Activated T-cell treated with anti-CD3 and anti-CD28 coated beads, Interleukin-2, amount 50 U/mL, for 72 hours (primary cell): ENCODE measurements at regions not wholly inside any gene's neighbourhood (a gene's known extent, or its start where the extent isn't known, plus 50 kb on each side); places are given as distances from the start of the nearest gene placed in this dataset.

Experiments
- ATAC-seq, 2 donors: fragments of 150-1000 bp; cut with Tn5 transposase; replicated peaks in 1 of 2; 2 replicates each; pipeline ENCODE4 v1.10.0; 2021; ENCODE audit warnings: moderate library complexity in 2 of 2, mild to moderate bottlenecking in 1 of 2
- DNase-seq, 2 donors: peaks; one replicate each; pipeline ENCODE4 v3.0.0; 2021 to 2022; ENCODE audit warnings: mixed read lengths in 1 of 2
- H3K27ac Mint-ChIP-seq: one replicate; pipeline ENCODE4 v1.8.0; 2022; ENCODE audit warnings: mild to moderate bottlenecking, moderate library complexity, mixed read lengths
- H3K27me3 Mint-ChIP-seq: one replicate; pipeline ENCODE4 v1.8.0; 2022; ENCODE audit warnings: low read depth, mixed read lengths
- H3K36me3 Mint-ChIP-seq, 2 donors: one replicate each; pipeline ENCODE4 v1.8.0; 2022; ENCODE audit warnings: mixed read lengths in 2 of 2, mild to moderate bottlenecking in 1 of 2; ENCODE audit not compliant: insufficient read depth in 2 of 2
- H3K4me1 Mint-ChIP-seq: one replicate; pipeline ENCODE4 v1.8.0; 2022; ENCODE audit warnings: low read depth, mixed read lengths
- H3K4me3 Mint-ChIP-seq, 2 donors: one replicate each; pipeline ENCODE4 v1.8.0; 2022; ENCODE audit warnings: mild to moderate bottlenecking in 2 of 2, mixed read lengths in 2 of 2, moderate library complexity in 2 of 2
- H3K9me3 Mint-ChIP-seq, 2 donors: one replicate each; pipeline ENCODE4 v1.8.0; 2022; ENCODE audit warnings: mixed read lengths in 2 of 2

DNA sequence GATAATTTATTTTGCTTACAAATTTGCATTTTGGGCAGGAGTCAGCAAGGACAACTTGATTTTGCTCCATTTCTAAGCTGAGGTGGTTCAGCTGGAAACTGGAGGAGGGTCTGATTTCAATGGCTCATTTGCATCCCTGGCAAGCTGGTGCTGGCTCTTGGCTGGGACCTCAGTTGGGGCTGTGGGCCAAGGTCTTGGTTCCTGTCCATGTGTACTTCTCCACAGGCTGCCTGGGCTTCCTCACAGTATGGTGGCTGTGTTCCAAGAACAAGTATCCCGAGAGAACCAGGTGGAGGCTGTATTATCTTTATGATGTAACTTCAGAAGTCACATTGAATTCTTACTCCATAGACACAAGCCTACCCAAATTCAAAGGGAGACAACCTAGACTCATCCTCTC lies 77.0 kb upstream of the STX18 start:
- no peaks in the 10 kb centered on the region for H3K4me1 Mint-ChIP-seq
- H3K36me3 Mint-ChIP-seq, result peaks cover 0 to 2% of the 10 kb centered on the region in 2 donors
- no peaks in the 10 kb centered on the region for H3K27me3 Mint-ChIP-seq
- ATAC-seq (no peak), DNase-seq (no peak)
- H3K27ac Mint-ChIP-seq, result no peak overlapping the region
- no peak overlapping the region for H3K4me3 Mint-ChIP-seq
- H3K9me3 Mint-ChIP-seq, result peaks cover 0 to 2% of the 10 kb centered on the region in 2 donors

DNA sequence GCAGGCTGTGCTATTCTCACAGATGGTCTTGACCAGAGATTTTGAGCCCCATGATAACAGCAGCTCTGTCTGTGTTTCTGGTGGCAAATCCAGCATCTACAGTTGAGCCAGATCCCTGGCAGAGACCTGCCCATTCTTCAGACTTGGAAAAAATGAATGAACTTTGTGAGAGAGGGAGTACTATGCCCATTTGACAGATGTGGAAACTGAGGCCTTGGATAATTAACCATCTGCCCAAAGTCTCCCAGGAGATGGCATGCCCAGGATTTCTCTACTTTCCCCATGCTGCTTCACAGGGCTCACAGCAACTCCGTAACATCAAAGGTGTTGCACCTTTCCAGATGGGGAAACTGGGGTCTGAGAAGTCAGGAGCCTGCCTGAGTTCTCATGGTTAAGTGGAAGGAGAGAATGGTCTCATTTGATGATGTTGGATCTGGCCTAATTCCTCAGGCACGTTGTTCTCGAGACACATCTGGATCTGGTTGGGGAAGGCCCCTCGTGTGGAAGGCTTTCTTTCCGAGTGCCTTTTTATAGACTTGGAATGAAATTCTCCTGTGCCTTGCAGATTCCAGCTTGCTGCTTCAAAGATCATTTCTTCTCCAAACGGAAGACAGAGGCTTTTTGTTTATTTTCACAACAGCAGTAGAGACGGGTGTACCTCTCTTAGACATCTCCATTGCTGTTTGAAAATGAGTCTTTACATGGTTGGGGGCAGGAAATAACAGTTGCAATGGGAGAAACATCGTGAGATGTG lies 73.3 kb upstream of the STX18 start:
- H3K4me3 Mint-ChIP-seq, result no peak overlapping the region
- no peaks in the 10 kb centered on the region for H3K27me3 Mint-ChIP-seq
- H3K27ac Mint-ChIP-seq, result no peak overlapping the region
- H3K36me3 Mint-ChIP-seq, result peaks cover 0 to 2% of the 10 kb centered on the region in 2 donors
- peaks cover 0 to 2% of the 10 kb centered on the region in 2 donors for H3K9me3 Mint-ChIP-seq
- no peak for ATAC-seq
- H3K4me1 Mint-ChIP-seq, result no peaks in the 10 kb centered on the region
- DNase-seq, result no peak

DNA sequence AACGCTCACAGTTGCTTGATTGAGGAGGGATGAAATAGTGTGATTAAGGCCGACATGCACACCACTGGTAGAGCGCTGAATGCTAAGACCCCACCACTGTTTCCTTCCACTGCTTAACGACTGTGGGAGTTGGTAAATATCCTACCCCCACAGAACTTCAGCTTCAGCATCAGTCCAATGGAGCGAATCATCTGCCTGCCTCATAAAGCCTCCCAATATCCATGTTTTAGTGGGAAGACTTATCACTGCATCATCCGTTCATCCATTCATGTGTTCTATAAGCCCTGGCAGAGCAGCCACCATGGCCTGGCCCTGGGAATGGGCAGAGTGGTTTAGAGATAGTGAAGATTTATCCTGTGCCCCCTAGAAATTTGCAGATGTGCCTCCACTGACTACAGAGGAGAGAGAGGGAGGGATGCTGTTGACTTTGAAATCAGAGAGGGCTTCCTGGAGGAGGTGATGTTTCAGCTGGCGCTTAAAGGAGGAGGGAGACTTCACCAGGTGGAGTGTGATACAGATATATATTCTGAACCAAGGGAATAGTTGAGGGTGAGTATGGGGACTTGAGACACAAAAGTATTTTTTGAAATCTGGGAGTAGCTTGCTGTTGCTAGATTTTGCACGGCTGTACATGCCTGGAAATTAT lies 71.9 kb upstream of the STX18 start:
- Mint-ChIP-seq H3K4me3 (no peak overlapping the region), H3K27ac (no peak overlapping the region), H3K4me1 (no peaks in the 10 kb centered on the region), H3K36me3 (no peaks in the 10 kb centered on the region), H3K9me3 (peaks cover 0 to 2% of the 10 kb centered on the region in 2 donors), H3K27me3 (no peaks in the 10 kb centered on the region)
- DNase-seq (no peak), ATAC-seq (no peak)

DNA sequence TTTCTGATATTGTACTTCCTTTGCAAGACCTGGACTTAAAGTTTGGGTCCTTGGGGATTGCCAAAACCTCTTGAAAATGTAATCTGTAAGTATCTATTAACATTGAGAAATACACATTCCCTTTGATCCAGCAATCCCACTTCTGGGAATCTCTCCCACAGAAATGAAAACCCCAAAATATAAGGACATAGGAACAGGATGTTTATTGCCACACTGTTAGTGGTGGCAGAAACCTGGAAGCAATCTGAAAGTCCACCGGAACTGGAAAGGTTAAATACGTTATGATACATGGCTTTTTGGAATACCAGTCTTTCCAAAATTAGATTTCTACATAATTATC lies 71.2 kb upstream of the STX18 start:
- no peak overlapping the region for H3K4me3 Mint-ChIP-seq
- no peaks in the 10 kb centered on the region for H3K36me3 Mint-ChIP-seq
- no peak overlapping the region for H3K27ac Mint-ChIP-seq
- DNase-seq (no peak), ATAC-seq (no peak)
- H3K4me1 Mint-ChIP-seq, result no peaks in the 10 kb centered on the region
- H3K9me3 Mint-ChIP-seq, result peaks cover 0 to 2% of the 10 kb centered on the region in 2 donors
- no peaks in the 10 kb centered on the region for H3K27me3 Mint-ChIP-seq

DNA sequence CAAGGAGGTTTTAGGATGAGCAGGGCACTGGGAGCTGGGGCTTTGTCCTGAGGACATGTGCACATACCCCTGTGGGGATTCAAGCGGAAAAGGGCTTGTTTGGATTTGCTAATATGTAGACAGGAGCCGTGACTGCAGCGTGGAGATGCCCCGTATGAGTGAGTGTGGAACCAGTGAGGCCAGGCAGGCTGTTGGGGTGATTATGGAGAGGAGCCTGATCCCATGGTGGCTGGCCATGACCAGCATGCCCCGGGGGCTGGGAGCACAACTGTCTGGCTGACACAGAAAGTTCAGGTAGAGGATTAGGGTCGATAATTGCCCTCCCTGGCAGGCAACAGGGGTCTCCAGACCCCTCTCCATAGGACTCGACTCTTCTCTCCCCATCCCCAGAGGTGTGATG lies 68.8 kb upstream of the STX18 start:
- Mint-ChIP-seq H3K4me3 (no peak overlapping the region), H3K27ac (no peak overlapping the region), H3K27me3 (no peaks in the 10 kb centered on the region), H3K4me1 (no peaks in the 10 kb centered on the region), H3K36me3 (no peaks in the 10 kb centered on the region), H3K9me3 (no peaks in the 10 kb centered on the region)
- DNase-seq, result no peak
- ATAC-seq, result no peak

DNA sequence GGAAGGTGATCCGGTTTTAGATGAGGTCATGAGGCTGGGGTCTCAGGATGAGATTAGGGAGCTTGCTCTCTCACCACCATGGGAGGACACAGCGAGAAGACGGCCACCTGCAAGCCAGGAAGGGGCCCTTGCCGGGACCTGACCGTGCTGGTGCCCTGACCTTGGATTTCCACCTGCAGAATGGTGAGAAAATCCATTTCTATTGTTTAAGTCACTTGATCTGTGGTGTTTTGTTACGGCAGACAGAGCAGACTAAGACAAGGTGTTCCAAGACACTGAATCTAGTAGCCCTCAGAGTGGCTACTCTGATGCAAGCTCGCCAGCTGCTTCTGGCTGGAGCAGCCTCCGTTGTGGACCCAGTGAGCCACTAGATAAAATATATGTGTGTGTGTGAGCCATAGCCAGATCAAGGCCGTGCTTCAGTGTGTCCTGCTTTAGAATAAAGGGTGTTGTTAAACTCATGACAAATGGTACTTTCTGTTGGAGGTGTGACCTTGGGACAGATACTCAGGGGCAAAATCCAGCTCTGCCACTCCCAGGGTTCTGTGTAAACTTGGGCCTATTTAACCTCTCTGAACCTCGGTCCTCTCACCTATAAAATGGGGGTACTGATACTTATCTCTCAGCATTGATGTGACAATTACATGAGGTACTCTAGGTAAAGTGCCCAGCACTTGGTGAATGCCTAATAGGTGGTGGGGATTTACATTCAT lies 67.9 kb upstream of the STX18 start:
- H3K9me3 Mint-ChIP-seq, result no peaks in the 10 kb centered on the region
- H3K4me1 Mint-ChIP-seq, result no peaks in the 10 kb centered on the region
- H3K27me3 Mint-ChIP-seq, result no peaks in the 10 kb centered on the region
- ATAC-seq (no peak), DNase-seq (no peak)
- H3K27ac Mint-ChIP-seq, result no peak overlapping the region
- no peaks in the 10 kb centered on the region for H3K36me3 Mint-ChIP-seq
- no peak overlapping the region for H3K4me3 Mint-ChIP-seq

DNA sequence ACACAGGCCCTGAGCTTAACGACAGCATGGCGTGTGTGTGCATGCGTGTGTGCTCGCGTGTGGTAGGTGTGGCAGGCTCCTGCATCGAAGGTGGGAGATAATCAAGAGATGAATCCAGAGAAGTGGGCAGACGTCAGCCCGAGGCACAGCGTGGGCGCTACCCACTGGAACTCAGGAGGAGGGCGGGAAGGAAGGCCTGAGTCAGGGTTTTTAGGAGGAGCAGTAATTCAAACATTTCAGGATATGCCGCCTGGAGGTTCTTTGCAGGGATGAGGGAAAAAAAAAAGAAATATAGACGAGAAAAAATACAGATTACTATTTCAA lies 66.3 kb upstream of the STX18 start:
- no peaks in the 10 kb centered on the region for H3K27me3 Mint-ChIP-seq
- no peaks in the 10 kb centered on the region for H3K36me3 Mint-ChIP-seq
- no peak for ATAC-seq
- no peaks in the 10 kb centered on the region for H3K9me3 Mint-ChIP-seq
- no peak overlapping the region for H3K4me3 Mint-ChIP-seq
- DNase-seq, result no peak
- H3K4me1 Mint-ChIP-seq, result no peaks in the 10 kb centered on the region
- no peak overlapping the region for H3K27ac Mint-ChIP-seq

DNA sequence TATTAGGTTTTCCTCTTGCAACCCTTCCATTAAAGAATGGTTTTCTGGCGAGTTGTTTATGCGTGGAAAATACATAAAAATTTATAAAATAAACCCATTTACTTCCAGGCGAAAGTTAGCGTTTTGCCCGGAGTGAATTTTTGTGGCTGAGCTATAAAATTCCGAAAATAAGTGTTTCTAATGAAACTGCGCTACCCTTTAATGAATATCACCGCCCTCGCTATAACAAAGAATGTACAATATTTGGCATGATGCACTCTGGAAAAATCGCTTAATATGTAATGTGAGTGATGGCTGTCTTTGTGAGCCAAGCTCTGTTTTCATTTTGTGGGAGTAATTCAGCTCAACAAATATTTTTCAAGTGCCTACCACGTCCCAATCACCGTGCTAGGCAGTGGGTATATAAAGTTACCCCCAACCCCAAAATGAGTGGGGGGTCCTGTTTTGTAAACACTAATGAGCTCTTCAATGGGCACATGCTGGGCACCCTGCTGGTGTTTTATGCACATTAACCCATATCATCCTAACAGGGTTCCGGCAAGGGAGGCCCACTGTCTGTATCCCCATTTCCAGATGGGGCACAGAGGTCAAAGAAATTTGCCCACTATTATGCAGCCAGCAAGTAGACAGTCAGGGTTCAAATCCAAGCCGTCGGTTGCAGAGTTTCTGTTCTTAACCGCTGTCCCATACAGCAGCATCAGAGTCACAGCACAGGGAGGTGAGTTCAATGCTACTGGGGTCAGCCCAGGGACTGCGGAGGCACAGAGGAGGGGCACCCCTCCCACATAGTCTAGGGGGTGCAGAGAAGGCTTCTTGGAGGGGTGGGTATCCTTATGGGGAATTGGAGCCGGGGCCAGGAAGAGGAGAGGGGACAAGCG lies 65.7 kb upstream of the STX18 start:
- H3K9me3 Mint-ChIP-seq, result no peaks in the 10 kb centered on the region
- no peaks in the 10 kb centered on the region for H3K27me3 Mint-ChIP-seq
- DNase-seq, result no peak
- no peaks in the 10 kb centered on the region for H3K4me1 Mint-ChIP-seq
- no peaks in the 10 kb centered on the region for H3K36me3 Mint-ChIP-seq
- no peak for ATAC-seq
- H3K4me3 Mint-ChIP-seq, result no peak overlapping the region
- H3K27ac Mint-ChIP-seq, result no peak overlapping the region

DNA sequence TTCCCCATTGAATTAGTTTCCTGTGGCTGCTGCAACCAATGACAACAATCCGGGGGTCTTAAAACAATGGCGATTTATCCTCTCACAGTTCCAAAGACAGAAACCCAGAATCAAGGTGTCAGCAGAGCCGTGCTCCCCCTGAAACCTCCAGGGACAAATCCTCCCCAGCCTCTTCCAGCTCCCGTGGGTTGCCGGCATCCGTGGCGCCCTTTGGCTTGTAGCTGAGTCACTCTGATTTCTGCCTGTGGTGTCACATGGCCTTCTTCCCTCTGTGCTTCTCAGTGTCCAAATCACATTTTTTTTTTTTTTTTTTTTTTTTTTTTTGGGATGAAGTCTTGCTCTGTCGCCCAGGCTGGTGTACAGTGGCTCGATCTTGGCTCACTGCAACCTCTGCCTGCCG lies 64.5 kb upstream of the STX18 start:
- H3K27ac Mint-ChIP-seq, result no peak overlapping the region
- peaks cover 5% of the 10 kb centered on the region for H3K4me1 Mint-ChIP-seq
- H3K9me3 Mint-ChIP-seq, result no peaks in the 10 kb centered on the region
- H3K27me3 Mint-ChIP-seq, result no peaks in the 10 kb centered on the region
- ATAC-seq (no peak), DNase-seq (no peak)
- H3K4me3 Mint-ChIP-seq, result no peak overlapping the region
- H3K36me3 Mint-ChIP-seq, result peaks cover 0 to 3% of the 10 kb centered on the region in 2 donors

DNA sequence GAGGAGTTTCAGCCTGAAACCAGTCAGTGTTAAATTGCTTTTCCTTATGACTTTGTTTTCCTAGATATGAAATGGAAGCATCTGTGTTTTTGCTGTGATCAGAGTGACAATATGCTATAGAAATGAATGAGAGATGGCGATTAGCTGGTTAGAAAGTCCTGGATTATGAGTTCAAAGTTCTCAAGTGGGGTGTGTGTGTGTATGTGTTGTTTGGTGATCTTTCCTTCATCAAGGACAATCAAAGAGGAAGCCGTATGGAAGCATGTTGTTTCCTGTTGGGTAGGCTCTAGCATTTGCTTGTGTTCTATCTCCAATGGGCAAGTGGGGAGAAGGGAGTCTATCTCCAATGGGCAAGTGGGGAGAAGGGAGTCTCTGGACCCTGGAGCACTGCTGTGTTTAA lies 64.0 kb upstream of the STX18 start:
- Mint-ChIP-seq H3K27me3 (no peaks in the 10 kb centered on the region), H3K36me3 (peaks cover 0 to 3% of the 10 kb centered on the region in 2 donors), H3K9me3 (no peaks in the 10 kb centered on the region), H3K4me3 (no peak overlapping the region), H3K27ac (no peak overlapping the region), H3K4me1 (peaks cover 5% of the 10 kb centered on the region)
- DNase-seq (no peak), ATAC-seq (no peak)

DNA sequence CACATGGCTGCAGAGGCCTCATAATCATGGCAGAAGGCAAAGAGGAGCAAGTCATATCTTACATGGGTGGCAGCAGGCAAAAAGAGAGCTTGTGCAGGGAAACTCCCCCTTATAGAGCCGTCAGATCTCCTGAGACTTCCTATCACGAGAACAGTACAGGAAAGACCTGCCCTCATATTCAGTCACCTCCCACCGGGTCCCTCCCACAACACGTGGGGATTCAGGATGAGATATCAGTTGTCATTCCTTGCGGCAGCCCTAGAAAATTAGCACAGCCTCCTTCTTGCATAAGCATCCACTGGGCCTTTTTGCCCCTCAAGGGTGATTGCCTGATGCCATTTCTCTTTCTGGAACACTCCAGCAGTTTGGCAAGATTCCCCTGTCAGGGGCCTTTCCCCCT lies 61.7 kb upstream of the STX18 start:
- Mint-ChIP-seq H3K4me3 (no peak overlapping the region), H3K27me3 (no peaks in the 10 kb centered on the region)
- no peak for ATAC-seq

DNA sequence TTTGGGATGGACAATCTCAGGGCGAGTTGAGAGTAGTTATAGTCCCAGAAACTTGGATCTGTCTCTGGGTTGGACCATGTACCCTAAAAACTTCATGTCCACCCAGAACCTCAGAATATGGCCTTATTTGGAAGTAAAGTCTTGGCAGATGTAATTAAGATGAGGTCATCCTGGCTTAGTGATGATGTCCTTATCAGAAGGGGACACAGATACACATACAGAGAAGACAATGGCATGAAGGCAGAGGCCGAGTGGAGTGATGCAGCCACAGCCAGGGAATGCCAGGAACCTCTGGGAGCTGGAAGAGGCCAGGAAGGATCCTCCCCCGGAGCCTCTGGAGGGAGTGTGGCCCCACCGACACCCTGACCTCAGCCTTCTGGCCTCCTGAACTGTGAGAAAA lies 61.2 kb upstream of the STX18 start:
- ATAC-seq, result no peak
- no peaks in the 10 kb centered on the region for H3K27me3 Mint-ChIP-seq

More for the DNA sequence above, 61.7 kb upstream of the STX18 start:
- Mint-ChIP-seq H3K36me3 (peaks cover 0 to 3% of the 10 kb centered on the region in 2 donors), H3K27ac (no peak overlapping the region), H3K4me1 (peaks cover 5% of the 10 kb centered on the region), H3K9me3 (no peaks in the 10 kb centered on the region)
- DNase-seq, result no peak

DNA sequence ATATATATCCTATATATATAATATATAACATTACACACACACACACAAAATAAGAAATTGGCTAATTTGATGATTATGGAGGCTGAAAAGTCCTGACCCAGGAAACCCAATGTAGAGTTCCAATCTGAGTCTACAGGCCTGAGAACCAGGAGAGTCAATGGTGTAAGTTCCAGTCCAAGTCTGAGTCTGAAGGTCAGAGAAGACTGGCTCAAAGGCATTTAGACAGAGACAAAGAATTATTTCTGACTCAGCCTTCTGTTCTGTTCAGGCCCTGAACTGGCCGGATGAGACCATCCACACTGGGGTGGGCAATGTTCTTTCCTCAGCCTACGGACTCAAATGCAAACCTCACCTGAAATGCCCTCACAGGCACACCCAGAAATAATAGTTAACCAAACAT lies 60.6 kb upstream of the STX18 start:
- ATAC-seq (no peak), DNase-seq (no peak)
- peaks cover 5% of the 10 kb centered on the region for H3K4me1 Mint-ChIP-seq
- H3K27ac Mint-ChIP-seq, result no peak overlapping the region
- H3K9me3 Mint-ChIP-seq, result no peaks in the 10 kb centered on the region
- H3K36me3 Mint-ChIP-seq, result peaks cover 0 to 3% of the 10 kb centered on the region in 2 donors
- H3K27me3 Mint-ChIP-seq, result no peaks in the 10 kb centered on the region
- H3K4me3 Mint-ChIP-seq, result no peak overlapping the region

More for the DNA sequence above, 61.2 kb upstream of the STX18 start:
- Mint-ChIP-seq H3K9me3 (no peaks in the 10 kb centered on the region), H3K36me3 (peaks cover 0 to 3% of the 10 kb centered on the region in 2 donors), H3K4me3 (no peak overlapping the region), H3K4me1 (peaks cover 5% of the 10 kb centered on the region), H3K27ac (no peak overlapping the region)
- no peak for DNase-seq
